ENCODE measurements at regions not wholly inside any gene's neighbourhood (a gene's known extent, or its start where the extent isn't known, plus 50 kb on each side); places are given as distances from the start of the nearest gene placed in this dataset.

DNA sequence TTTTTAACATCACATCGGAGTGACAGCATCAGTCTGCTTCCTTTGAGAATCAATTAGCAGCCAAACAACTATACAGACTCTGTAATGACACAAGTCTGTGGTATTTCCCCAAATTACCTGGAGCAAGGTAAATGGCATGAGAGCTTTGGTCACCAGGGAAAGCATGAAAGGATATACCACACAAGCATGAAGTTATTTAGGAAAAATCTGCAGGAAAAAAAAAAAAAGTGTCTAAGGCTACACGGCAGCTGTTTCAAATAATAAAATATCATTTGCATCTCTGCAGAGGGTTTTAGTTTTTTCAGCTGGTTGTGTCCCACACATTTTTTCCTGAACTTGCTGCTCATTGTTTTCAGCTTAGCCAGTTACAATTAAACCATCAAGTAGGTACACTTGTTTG, 234.7 kb downstream of the TTLL7 start:
- TF ChIP-seq, protein P1, sequence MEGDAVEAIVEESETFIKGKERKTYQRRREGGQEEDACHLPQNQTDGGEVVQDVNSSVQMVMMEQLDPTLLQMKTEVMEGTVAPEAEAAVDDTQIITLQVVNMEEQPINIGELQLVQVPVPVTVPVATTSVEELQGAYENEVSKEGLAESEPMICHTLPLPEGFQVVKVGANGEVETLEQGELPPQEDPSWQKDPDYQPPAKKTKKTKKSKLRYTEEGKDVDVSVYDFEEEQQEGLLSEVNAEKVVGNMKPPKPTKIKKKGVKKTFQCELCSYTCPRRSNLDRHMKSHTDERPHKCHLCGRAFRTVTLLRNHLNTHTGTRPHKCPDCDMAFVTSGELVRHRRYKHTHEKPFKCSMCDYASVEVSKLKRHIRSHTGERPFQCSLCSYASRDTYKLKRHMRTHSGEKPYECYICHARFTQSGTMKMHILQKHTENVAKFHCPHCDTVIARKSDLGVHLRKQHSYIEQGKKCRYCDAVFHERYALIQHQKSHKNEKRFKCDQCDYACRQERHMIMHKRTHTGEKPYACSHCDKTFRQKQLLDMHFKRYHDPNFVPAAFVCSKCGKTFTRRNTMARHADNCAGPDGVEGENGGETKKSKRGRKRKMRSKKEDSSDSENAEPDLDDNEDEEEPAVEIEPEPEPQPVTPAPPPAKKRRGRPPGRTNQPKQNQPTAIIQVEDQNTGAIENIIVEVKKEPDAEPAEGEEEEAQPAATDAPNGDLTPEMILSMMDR (conservative IDR thresholded peaks at IDR 0.05; ENCODE audit: low read depth, low read length): no peak
- DNase-seq (ENCODE audit: low read depth): no peak
- no peak overlapping the region for H3K4me3 ChIP-seq (ENCODE audit: low read depth, low read length)

DNA sequence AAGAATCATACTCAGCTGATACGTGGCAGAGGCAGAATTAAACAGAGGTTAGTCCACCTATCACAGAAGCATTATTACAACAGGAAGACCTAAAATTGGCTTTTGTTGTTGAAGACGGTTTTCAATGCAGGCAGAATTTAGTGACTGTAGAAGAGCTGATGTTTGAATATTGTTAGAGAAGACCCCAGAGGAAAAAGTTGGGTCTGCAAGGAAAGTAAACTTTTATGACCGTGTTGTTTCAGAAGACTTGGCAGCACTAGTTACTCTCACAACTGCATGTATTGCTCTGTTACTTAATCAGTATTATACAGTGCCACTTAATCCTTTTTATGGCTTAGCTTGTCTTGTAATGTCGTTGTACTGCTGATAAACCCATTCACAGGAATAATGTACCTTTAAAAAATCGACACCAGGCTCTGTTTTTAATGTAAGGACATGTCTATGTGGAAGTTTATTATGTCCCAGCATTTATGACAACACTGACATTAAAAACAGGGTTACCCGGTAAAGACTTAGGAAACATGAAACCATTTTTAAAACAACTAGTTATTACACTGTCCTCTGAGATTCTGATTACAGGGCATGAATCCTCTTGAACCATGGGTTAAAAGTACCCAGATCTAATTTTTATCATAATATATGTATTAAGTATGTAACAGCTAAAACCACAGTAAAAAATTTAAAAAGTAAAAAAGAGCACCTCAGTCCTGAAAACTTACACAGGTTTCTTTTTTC, 235.4 kb downstream of the TTLL7 start:
- no peak for DNase-seq (ENCODE audit: low read depth)
- TF ChIP-seq, protein P1 (conservative IDR thresholded peaks at IDR 0.05; ENCODE audit: low read depth, low read length): no peak
- H3K4me3 ChIP-seq (ENCODE audit: low read depth, low read length): no peak overlapping the region

DNA sequence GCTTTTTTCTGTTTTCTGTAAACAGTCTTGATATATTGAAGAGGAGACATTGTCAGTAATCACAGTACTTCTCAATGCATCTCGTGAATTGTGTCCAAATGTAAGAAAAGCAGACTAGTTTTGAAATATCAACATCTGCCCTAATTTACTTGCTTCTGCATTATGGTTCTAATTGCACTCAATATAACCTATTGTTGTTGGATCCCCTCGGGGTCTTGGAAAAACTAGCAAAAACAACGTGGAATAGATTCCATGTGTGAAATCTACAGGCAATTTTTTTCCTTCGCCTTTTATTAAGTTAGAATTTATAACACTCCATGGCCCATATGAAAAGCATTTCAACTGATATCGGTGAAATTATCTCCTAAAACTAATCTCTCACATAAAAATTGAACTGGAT, 236.5 kb downstream of the TTLL7 start:
- TF ChIP-seq, protein P1 (conservative IDR thresholded peaks at IDR 0.05; ENCODE audit: low read depth, low read length): no peak
- DNase-seq (ENCODE audit: low read depth): no peak
- no peak overlapping the region for H3K4me3 ChIP-seq (ENCODE audit: low read depth, low read length)

DNA sequence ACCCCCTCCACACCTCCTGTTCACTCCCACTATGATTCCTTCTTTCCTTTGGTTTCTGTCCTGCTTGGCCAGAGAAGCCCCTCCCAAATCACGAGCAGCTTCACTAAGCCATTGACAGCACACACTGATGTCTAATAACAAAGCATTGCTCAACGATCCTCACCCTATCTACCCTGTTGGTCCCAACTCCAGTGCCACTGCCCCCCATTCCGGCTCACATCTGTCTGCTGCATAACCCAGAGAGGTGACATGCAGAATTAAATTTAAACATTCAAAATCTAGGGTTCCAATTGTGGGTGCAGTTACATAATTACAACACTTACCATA, 236.9 kb downstream of the TTLL7 start:
- DNase-seq (ENCODE audit: low read depth): no peak
- TF ChIP-seq, protein P1 (conservative IDR thresholded peaks at IDR 0.05; ENCODE audit: low read depth, low read length): no peak

DNA sequence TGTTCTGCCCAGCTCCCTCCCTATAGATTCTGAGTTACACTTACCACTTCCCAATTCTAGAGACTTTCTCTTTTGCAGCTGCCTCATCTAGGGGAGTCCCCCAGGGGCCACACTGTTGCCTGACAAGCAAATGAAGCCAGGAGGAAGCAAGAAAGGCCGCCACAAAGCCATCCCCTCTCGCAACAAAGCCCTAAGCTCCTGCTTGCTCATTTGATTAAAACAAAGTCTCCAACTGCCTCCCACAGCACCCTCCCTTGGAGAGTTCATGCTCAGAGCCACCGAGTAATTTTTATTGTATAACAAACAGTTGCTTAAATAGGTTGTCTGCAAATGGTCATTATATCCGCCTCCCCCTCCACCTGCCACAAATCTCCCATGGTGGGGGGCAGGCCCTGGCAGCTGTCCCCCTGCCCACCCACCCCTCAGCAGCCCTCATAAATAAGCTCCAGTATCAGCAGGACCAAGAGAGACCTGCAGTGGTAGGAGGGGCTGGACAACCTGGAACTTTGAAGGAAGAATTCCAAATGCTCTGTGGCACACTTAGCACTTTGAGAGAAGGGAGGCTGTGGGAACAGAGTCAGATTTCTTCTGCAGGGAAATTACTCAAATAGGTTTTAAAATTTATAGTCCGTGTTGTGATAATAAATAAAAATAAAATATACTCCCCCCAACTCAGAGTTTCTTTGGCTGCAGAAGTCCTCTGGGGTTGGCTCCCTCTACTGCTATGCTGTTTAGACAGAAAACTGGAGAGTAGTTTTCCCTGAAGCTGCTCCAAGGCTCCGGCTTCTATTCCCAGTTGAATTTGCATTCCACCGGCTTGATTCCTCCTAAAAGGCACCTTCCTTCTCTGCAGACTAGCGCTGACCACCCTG, 237.5 kb downstream of the TTLL7 start:
- no peak for DNase-seq (ENCODE audit: low read depth)
- H3K4me3 ChIP-seq (ENCODE audit: low read depth, low read length): no peak overlapping the region
- TF ChIP-seq, protein P1 (conservative IDR thresholded peaks at IDR 0.05; ENCODE audit: low read depth, low read length): no peak

More for the DNA sequence above, 236.9 kb downstream of the TTLL7 start:
- no peak overlapping the region for H3K4me3 ChIP-seq (ENCODE audit: low read depth, low read length)

DNA sequence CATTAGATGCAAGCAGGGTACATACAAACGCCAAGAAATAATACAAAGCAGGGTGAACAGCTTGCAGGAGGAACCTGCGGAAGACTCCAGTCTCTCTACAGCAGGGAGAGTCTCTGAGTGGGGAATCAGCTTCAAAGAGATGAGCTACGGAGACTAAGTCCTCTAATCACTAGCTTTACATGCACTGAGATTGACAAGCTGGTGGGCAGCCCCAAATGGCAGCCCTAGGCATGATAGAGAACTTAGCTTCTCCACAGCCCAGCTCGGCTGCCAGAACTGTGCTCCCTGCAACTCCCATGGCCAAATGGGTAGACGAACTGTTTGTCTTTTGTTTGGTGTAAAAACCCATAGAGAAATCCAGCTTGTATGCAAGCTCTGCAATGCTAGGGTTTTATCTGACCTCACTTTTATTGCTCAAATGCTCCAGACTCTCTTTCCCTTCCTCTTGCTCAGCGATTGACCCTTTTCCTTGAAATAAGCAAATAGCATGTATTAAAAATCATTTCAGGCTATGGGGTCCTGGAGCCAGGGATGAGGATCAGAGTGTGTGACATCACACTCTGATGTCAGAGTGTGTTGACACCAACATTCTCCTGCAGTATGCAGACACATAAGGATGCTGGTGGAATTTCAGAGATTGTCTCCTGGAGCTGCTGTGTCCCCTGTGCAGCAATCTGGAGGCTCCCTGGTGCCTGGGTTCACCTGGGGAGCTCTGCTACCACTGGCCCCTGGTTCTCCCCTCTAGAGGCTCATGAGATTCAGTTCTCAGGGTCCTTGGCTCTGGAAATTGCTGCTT, 238.5 kb downstream of the TTLL7 start:
- H3K4me3 ChIP-seq (ENCODE audit: low read depth, low read length): no peak overlapping the region
- DNase-seq (ENCODE audit: low read depth): no peak
- TF ChIP-seq, protein P1 (conservative IDR thresholded peaks at IDR 0.05; ENCODE audit: low read depth, low read length): no peak
